ENCODE measurements at regions not wholly inside any gene's neighbourhood (a gene's known extent, or its start where the extent isn't known, plus 50 kb on each side); places are given as distances from the start of the nearest gene placed in this dataset.

GRCh38 chr3:107429320-107430181 lies 52.3 kb downstream of the CCDC54 start:
- no peaks in the 10 kb centered on the region for H3K79me2 ChIP-seq (ENCODE audit: insufficient read depth)
- H3K9me3 ChIP-seq, result no peaks in the 10 kb centered on the region
- no peaks in the 10 kb centered on the region for H3K27me3 ChIP-seq (ENCODE audit: insufficient read depth)
- no peaks in the 10 kb centered on the region for H3K9me2 ChIP-seq
- no peak overlapping the region for H3K4me2 ChIP-seq
- WGBS (ENCODE audit: low lambda C conversion rate), result 77% methylated on average over 35 of the region's 37 CpGs
- no peak overlapping the region; a peak in 1 of 4 replicates for H3K4me3 ChIP-seq (ENCODE audit: low read depth in 2 of 2, low read length in 1 of 2)
- no peak overlapping the region for H2AFZ ChIP-seq (ENCODE audit: low read depth)
- peaks cover 7 to 8% of the 10 kb centered on the region in 2 experiments; a peak in 3 of 4 replicates for H3K4me1 ChIP-seq (ENCODE audit: control insufficient read depth in 1 of 2, insufficient read depth in 2 of 2, low read depth in 1 of 2, low read length in 1 of 2)
- no peak overlapping the region for H3K9ac ChIP-seq
- peak; percentile 82 for DNase-seq
- POLR2A ChIA-PET, result no interaction called here
- TF ChIP-seq EZH2phosphoT487 (IDR thresholded peaks at IDR 0.05; ENCODE audit: borderline replicate concordance, low read depth) (no peak), ZBTB33 (IDR thresholded peaks at IDR 0.05; ENCODE audit: borderline replicate concordance, low read depth) (no peak), TEAD4 (IDR thresholded peaks at IDR 0.05; ENCODE audit: borderline replicate concordance, insufficient read depth) (no peak), CTCF (IDR thresholded peaks at IDR 0.05) (peak; percentile 55), GABPA (IDR thresholded peaks at IDR 0.05; ENCODE audit: low read depth) (no peak), GATA2 (CRISPR knock-in tag; IDR thresholded peaks at IDR 0.05) (no peak), PBX3 (IDR thresholded peaks at IDR 0.05) (no peak), USF2 (IDR thresholded peaks at IDR 0.05; ENCODE audit: borderline replicate concordance, low read depth, low read length) (no peak), RAD21 (IDR thresholded peaks at IDR 0.05; ENCODE audit: low read length) (peak; percentile 46), TAF1 (IDR thresholded peaks at IDR 0.05; ENCODE audit: borderline replicate concordance, low read depth, low read length) (no peak), MEF2A (IDR thresholded peaks at IDR 0.05; ENCODE audit: borderline replicate concordance, low read depth) (no peak), EP300 (IDR thresholded peaks at IDR 0.05; ENCODE audit: borderline replicate concordance in 1 of 2, low read depth in 1 of 2, low read length in 1 of 2) (no peak), USF1 (IDR thresholded peaks at IDR 0.05; ENCODE audit: borderline replicate concordance, low read depth) (no peak)
- H3F3A ChIP-seq (replicated peaks; ENCODE audit: insufficient read depth), result no peaks in the 10 kb centered on the region
- H3K36me3 ChIP-seq (replicated peaks in 1 of 2; ENCODE audit: control insufficient read depth in 1 of 2, insufficient read depth in 2 of 2, low read length in 1 of 2), result no peaks in the 10 kb centered on the region
- H3K27ac ChIP-seq (ENCODE audit: low read depth in 2 of 2, low read length in 1 of 2), result no peak overlapping the region
- no peaks in the 10 kb centered on the region for H4K20me1 ChIP-seq (ENCODE audit: insufficient read depth)
- CTCF ChIA-PET, result interaction anchor here (0.6 to 4.3 kb wide), 17 partner anchors 8 to 313 kb away, joined by 3 to 36 read pairs (median 3); partner anchors contain the start of gene CCDC54

Measured in SK-N-SH (cell line).